ENCODE measurements at regions not wholly inside any gene's neighbourhood (a gene's known extent, or its start where the extent isn't known, plus 50 kb on each side); places are given as distances from the start of the nearest gene placed in this dataset.

DNA sequence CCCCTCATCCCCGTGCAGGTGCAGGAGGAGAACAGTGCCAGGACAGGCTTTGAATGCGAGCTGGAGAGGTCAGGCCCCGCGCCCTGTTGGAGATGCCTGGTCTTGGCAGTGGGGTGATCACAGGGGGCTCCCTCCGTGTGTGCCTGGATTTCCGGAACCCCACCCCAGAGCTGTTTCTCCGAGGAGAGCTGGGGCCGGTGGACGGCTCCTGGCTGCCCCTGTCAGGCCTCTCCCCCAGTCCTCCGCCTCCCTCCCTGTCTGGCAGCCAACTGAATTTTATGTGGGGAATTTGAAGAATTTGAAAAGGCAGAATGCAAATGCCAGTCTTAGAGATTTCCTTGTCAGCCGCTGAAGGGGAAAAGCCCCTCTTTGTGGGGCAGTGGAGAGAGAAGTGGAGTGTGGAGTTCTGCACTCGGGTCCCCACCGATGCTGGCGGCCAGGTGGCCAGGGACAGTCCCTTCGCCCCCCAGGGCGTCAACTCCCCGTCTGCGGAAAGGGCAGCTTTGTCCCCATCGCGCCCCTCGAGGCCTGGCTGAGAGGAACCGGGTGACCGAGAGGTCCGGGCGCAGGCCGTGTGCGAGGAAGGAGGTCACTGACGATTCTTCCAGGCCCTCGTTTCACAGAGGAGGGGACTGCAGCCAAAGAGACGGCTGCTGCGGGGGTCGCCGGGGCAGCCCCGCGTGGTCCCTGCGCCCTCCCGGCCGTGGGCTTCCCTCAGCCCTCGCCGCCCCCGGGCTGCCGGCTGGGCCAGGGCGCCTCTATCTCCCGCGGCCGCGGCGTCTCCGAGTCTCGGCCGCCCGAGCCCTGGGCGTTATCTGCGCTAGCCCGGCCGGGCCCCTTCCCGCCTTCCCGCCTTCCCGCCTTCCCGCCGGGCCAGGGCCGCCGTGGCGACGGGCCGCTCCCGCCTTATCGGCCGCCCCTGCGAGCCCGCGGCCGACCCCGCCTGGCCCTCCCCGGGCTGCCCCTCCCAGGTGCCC, 56.0 kb upstream of the LCTL start:
- Histone ChIP-seq H3K4me3 (no peak overlapping the region; the same call in 1 of the 2 replicates), H3K9ac (ENCODE audit: insufficient read depth in 1 of 2, low read depth in 2 of 2, low read length in 2 of 2) (peak overlapping the region; percentile 66 to 96), H4K20me1 (replicated peaks; ENCODE audit: control insufficient read depth, insufficient read depth, low read length) (no peaks in the 10 kb centered on the region; the same call in 1 of the 2 replicates), H3K27me3 (ENCODE audit: control insufficient read depth in 2 of 2, insufficient read depth in 2 of 2, low read length in 2 of 2) (no peaks in the 10 kb centered on the region), H3K9me1 (ENCODE audit: control insufficient read depth, insufficient read depth, low read length) (no peaks in the 10 kb centered on the region), H2AFZ (ENCODE audit: low read depth, low read length) (peak overlapping the region; percentile 11; the same call in 1 of the 2 replicates), H3K36me3 (ENCODE audit: control insufficient read depth, insufficient read depth, low read length) (peaks cover 57% of the 10 kb centered on the region), H3K4me2 (ENCODE audit: insufficient read depth, low read length) (peak overlapping the region; percentile 62), H3K9me3 (replicated peaks; ENCODE audit: control insufficient read depth, insufficient read depth, low read depth, low read length) (no peaks in the 10 kb centered on the region), H3K79me2 (ENCODE audit: control insufficient read depth, insufficient read depth, low read length) (peaks cover 88% of the 10 kb centered on the region), H3K27ac (ENCODE audit: extremely low read depth, low read depth, low read length) (peak overlapping the region; percentile 89), H3K4me1 (replicated peaks in 1 of 2; ENCODE audit: control insufficient read depth in 2 of 2, insufficient read depth in 2 of 2, low read length in 2 of 2) (peaks cover 63 to 71% of the 10 kb centered on the region in 2 experiments)
- ChIA-PET CTCF (ENCODE audit: low intra/inter-chr PET ratio) (no interaction called here), POLR2A (interaction anchor here (0.6 to 1.4 kb wide), 4 partner anchors 14 to 153 kb away, joined by 3 read pairs; no protein-coding TSS in a partner anchor)
- intact Hi-C loops (cut with micrococcal nuclease): loop anchor here (5.0 kb wide), 2 partner anchors 61 to 151 kb away; no protein-coding TSS in a partner anchor
- no TSS peak for BruUV-seq (replicated peaks)
- 19% methylated on average over 38 of the region's 75 CpGs for WGBS (ENCODE audit: insufficient coverage, low coverage, missing lambda C conversion rate)
- in situ Hi-C loops (cut with MboI): no loop called here
- FAIRE-seq: no peak
- peak; percentile 73 to 82 (median 78) for DNase-seq (ENCODE audit: extremely low read depth in 1 of 4, low spot score in 3 of 4)
- peak; percentile 83 for ATAC-seq
- TF ChIP-seq ZFX (CRISPR knock-in tag; IDR thresholded peaks at IDR 0.05) (peak; percentile 65), HNRNPLL (IDR thresholded peaks at IDR 0.05; ENCODE audit: low read depth, low read length, poor library complexity, severe bottlenecking) (peak; percentile 68), TGIF2 (CRISPR knock-in tag; IDR thresholded peaks at IDR 0.05) (no peak), ZNF57 (CRISPR knock-in tag; IDR thresholded peaks at IDR 0.05) (peak; percentile 41; the same call in 1 of the 2 replicates), SIN3B (IDR thresholded peaks at IDR 0.05; ENCODE audit: low read depth) (peak; percentile 52; the same call in 1 of the 2 replicates), JUND (IDR thresholded peaks at IDR 0.05; ENCODE audit: borderline replicate concordance, low read depth, low read length) (no peak), JUND (tag; IDR thresholded peaks at IDR 0.05; ENCODE audit: borderline replicate concordance, low read depth, low read length) (peak; percentile 23; the same call in 1 of the 3 replicates), KAT7 (CRISPR knock-in tag; IDR thresholded peaks at IDR 0.05; ENCODE audit: borderline replicate concordance) (peak; percentile 87), ZNF589 (CRISPR knock-in tag; IDR thresholded peaks at IDR 0.05; ENCODE audit: low read depth) (0 out of 2 replicates have a peak, but pooled peaks have one; percentile 53), POLR2B (IDR thresholded peaks at IDR 0.05; ENCODE audit: low read depth, partially characterized antibody) (no peak), ERF (CRISPR knock-in tag; IDR thresholded peaks at IDR 0.05) (peak; percentile 95), MAZ (CRISPR knock-in tag; conservative IDR thresholded peaks at IDR 0.05 in 1 of 2, IDR thresholded peaks at IDR 0.05 in 1 of 2) (peak in 1 of 2 experiments; percentile 66; a peak in 1 of 4 replicates)
- TF ChIP-seq, protein P1, sequence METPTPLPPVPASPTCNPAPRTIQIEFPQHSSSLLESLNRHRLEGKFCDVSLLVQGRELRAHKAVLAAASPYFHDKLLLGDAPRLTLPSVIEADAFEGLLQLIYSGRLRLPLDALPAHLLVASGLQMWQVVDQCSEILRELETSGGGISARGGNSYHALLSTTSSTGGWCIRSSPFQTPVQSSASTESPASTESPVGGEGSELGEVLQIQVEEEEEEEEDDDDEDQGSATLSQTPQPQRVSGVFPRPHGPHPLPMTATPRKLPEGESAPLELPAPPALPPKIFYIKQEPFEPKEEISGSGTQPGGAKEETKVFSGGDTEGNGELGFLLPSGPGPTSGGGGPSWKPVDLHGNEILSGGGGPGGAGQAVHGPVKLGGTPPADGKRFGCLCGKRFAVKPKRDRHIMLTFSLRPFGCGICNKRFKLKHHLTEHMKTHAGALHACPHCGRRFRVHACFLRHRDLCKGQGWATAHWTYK (CRISPR knock-in tag; IDR thresholded peaks at IDR 0.05): 0 out of 2 replicates have a peak, but pooled peaks have one; percentile 54
- TF ChIP-seq, protein P2, sequence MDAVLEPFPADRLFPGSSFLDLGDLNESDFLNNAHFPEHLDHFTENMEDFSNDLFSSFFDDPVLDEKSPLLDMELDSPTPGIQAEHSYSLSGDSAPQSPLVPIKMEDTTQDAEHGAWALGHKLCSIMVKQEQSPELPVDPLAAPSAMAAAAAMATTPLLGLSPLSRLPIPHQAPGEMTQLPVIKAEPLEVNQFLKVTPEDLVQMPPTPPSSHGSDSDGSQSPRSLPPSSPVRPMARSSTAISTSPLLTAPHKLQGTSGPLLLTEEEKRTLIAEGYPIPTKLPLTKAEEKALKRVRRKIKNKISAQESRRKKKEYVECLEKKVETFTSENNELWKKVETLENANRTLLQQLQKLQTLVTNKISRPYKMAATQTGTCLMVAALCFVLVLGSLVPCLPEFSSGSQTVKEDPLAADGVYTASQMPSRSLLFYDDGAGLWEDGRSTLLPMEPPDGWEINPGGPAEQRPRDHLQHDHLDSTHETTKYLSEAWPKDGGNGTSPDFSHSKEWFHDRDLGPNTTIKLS (IDR thresholded peaks at IDR 0.05; ENCODE audit: borderline replicate concordance, low read depth): peak; percentile 38; the same call in 1 of the 2 replicates
- TF ChIP-seq, protein P3, sequence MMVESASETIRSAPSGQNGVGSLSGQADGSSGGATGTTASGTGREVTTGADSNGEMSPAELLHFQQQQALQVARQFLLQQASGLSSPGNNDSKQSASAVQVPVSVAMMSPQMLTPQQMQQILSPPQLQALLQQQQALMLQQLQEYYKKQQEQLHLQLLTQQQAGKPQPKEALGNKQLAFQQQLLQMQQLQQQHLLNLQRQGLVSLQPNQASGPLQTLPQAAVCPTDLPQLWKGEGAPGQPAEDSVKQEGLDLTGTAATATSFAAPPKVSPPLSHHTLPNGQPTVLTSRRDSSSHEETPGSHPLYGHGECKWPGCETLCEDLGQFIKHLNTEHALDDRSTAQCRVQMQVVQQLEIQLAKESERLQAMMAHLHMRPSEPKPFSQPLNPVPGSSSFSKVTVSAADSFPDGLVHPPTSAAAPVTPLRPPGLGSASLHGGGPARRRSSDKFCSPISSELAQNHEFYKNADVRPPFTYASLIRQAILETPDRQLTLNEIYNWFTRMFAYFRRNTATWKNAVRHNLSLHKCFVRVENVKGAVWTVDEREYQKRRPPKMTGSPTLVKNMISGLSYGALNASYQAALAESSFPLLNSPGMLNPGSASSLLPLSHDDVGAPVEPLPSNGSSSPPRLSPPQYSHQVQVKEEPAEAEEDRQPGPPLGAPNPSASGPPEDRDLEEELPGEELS (CRISPR knock-in tag; IDR thresholded peaks at IDR 0.05; ENCODE audit: borderline replicate concordance): peak; percentile 19; the same call in 1 of the 2 replicates

All from K562 (cell line).